Nephron (organoid): ENCODE measurements at regions not wholly inside any gene's neighbourhood (a gene's known extent, or its start where the extent isn't known, plus 50 kb on each side); places are given as distances from the start of the nearest gene placed in this dataset.

Experiments used
- H3K27ac Mint-ChIP-seq, 3 experiments: 2 replicates each; pipeline ENCODE4 v1.8.0; 2020; ENCODE audit warnings: mixed read lengths in 3 of 3, mild to moderate bottlenecking in 2 of 3, moderate library complexity in 1 of 3
- H3K27me3 Mint-ChIP-seq: 2 replicates; pipeline ENCODE4 v1.8.0; 2021; ENCODE audit warnings: low read depth, mild to moderate bottlenecking, moderate library complexity, mixed read lengths
- H3K36me3 Mint-ChIP-seq: 2 replicates; pipeline ENCODE4 v1.8.0; 2020; ENCODE audit warnings: low read depth, mixed read lengths
- H3K4me1 Mint-ChIP-seq: 2 replicates; pipeline ENCODE4 v1.8.0; 2020; ENCODE audit warnings: mixed read lengths
- H3K4me3 Mint-ChIP-seq, 3 experiments: 2 replicates each; pipeline ENCODE4 v1.8.0; 2020; ENCODE audit warnings: mild to moderate bottlenecking in 3 of 3, mixed read lengths in 3 of 3, moderate library complexity in 2 of 3
- H3K9me3 Mint-ChIP-seq: 2 replicates; pipeline ENCODE4 v1.8.0; 2020; ENCODE audit warnings: mixed read lengths
- CTCF ChIP-seq, 3 experiments: fragments of 200-600 bp; sonication (generic); IDR thresholded peaks; one replicate each; pipeline ENCODE4 v1.5.0; 2021; ENCODE audit warnings: antibody characterized with exemption in 3 of 3; ENCODE audit not compliant: unreplicated experiment in 3 of 3

DNA sequence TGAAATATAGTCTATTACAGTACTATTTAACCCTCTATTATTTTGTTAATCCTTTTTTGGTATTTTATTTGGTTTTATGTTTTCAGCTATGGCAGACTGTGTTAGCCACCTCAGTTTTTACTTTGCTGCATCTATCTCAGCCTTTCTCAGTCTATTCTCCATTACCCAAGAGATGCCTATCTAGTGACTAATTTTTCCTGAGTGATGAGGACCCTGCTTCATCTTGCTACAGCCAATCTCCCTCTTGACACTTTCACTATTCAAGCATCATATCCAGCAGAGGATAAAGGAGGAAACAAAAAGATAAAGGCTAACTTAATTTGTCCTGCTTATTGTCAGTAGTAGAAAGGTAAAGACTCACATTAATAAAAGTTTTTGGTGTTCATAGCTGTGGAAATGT lies 141.8 kb upstream of the NECTIN3 start:
- Mint-ChIP-seq H3K36me3 (no peaks in the 10 kb centered on the region), H3K4me1 (peaks cover 16% of the 10 kb centered on the region), H3K9me3 (no peaks in the 10 kb centered on the region), H3K27ac (no peak overlapping the region), H3K4me3 (no peak overlapping the region), H3K27me3 (no peaks in the 10 kb centered on the region)
- no peak for TF ChIP-seq CTCF (IDR thresholded peaks at IDR 0.05; ENCODE audit: unreplicated experiment in 3 of 3)

DNA sequence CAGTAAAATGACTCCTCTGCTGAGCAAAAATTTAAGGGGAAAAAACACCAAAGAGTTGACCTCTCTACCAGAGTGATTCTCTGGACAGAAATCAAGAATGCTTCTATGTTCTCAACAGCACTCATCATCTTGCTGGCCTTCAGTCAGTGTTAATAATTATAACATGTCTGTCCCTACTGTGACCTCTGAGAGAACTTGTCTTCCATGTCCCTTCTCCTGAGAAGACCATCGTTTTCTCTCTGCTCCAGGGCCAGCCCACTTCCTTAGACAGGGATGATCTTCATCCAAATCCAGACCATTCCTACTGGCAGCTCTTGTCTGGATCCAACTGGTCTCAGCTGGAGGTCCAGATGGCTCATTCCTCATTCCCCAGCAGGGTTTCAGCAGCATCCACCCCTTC lies 139.0 kb upstream of the NECTIN3 start:
- Mint-ChIP-seq H3K4me3 (no peak overlapping the region), H3K36me3 (no peaks in the 10 kb centered on the region), H3K27ac (no peak overlapping the region), H3K9me3 (no peaks in the 10 kb centered on the region), H3K4me1 (peaks cover 5% of the 10 kb centered on the region), H3K27me3 (no peaks in the 10 kb centered on the region)
- TF ChIP-seq CTCF (IDR thresholded peaks at IDR 0.05; ENCODE audit: unreplicated experiment in 3 of 3) = no peak

GRCh38 chr3:110933821-110934426 lies 137.7 kb upstream of the NECTIN3 start:
- Mint-ChIP-seq H3K36me3 (no peaks in the 10 kb centered on the region), H3K4me1 (peaks cover 5% of the 10 kb centered on the region), H3K9me3 (no peaks in the 10 kb centered on the region), H3K4me3 (no peak overlapping the region), H3K27ac (no peak overlapping the region), H3K27me3 (no peaks in the 10 kb centered on the region)
- no peak for TF ChIP-seq CTCF (IDR thresholded peaks at IDR 0.05; ENCODE audit: unreplicated experiment in 3 of 3)

- H3K36me3 Mint-ChIP-seq = peaks cover 4% of the 10 kb centered on the region
- H3K9me3 Mint-ChIP-seq = peaks cover 4% of the 10 kb centered on the region
- TF ChIP-seq CTCF (IDR thresholded peaks at IDR 0.05; ENCODE audit: unreplicated experiment in 3 of 3) = no peak
- H3K27me3 Mint-ChIP-seq = no peaks in the 10 kb centered on the region
- H3K27ac Mint-ChIP-seq = no peak overlapping the region
- H3K4me1 Mint-ChIP-seq = no peaks in the 10 kb centered on the region
- no peak overlapping the region for H3K4me3 Mint-ChIP-seq
These were observed 133.0 kb upstream of the NECTIN3 start for GRCh38 chr3:110938629-110939028.

GRCh38 chr3:110940055-110940454 lies 131.6 kb upstream of the NECTIN3 start:
- Mint-ChIP-seq H3K27ac (no peak overlapping the region), H3K4me1 (no peaks in the 10 kb centered on the region), H3K27me3 (no peaks in the 10 kb centered on the region), H3K9me3 (peaks cover 12% of the 10 kb centered on the region), H3K36me3 (peaks cover 8% of the 10 kb centered on the region), H3K4me3 (no peak overlapping the region)
- TF ChIP-seq CTCF (IDR thresholded peaks at IDR 0.05; ENCODE audit: unreplicated experiment in 3 of 3) = no peak

GRCh38 chr3:110944782-110945181 lies 126.8 kb upstream of the NECTIN3 start:
- peaks cover 39% of the 10 kb centered on the region for H3K9me3 Mint-ChIP-seq
- H3K27me3 Mint-ChIP-seq = no peaks in the 10 kb centered on the region
- peaks cover 37% of the 10 kb centered on the region for H3K36me3 Mint-ChIP-seq
- H3K4me1 Mint-ChIP-seq = no peaks in the 10 kb centered on the region
- TF ChIP-seq CTCF (IDR thresholded peaks at IDR 0.05; ENCODE audit: unreplicated experiment in 3 of 3) = no peak
- no peak overlapping the region for H3K4me3 Mint-ChIP-seq
- H3K27ac Mint-ChIP-seq = no peak overlapping the region
